ENCODE measurements at regions not wholly inside any gene's neighbourhood (a gene's known extent, or its start where the extent isn't known, plus 50 kb on each side); places are given as distances from the start of the nearest gene placed in this dataset.

- no peak overlapping the region for H3K4me3 ChIP-seq
- FAIRE-seq (no peak), ATAC-seq (peak; percentile 19), DNase-seq (ENCODE audit: extremely low read depth in 1 of 4, low spot score in 3 of 4) (no peak)
- no peak overlapping the region for H2AFZ ChIP-seq (ENCODE audit: low read depth, low read length)
- H3K79me2 ChIP-seq (ENCODE audit: control insufficient read depth, insufficient read depth, low read length) = no peaks in the 10 kb centered on the region
- BruUV-seq (replicated peaks) = no TSS peak
- no peaks in the 10 kb centered on the region for H3K9me3 ChIP-seq (replicated peaks; ENCODE audit: control insufficient read depth, insufficient read depth, low read depth, low read length)
- peak overlapping the region in 1 of 2 experiments; percentile 13; a peak in 1 of 4 replicates for H3K9ac ChIP-seq (ENCODE audit: insufficient read depth in 1 of 2, low read depth in 2 of 2, low read length in 2 of 2)
- CTCF ChIA-PET (ENCODE audit: low intra/inter-chr PET ratio) = no interaction called here
- POLR2A ChIA-PET = interaction anchor here (0.5 to 0.9 kb wide), 3 partner anchors 11 to 26 kb away, joined by 3 read pairs; no protein-coding TSS in a partner anchor
- H4K20me1 ChIP-seq (replicated peaks; ENCODE audit: control insufficient read depth, insufficient read depth, low read length) = 0 out of 2 replicates have a peak, but pooled peaks cover 3% of the 10 kb centered on the region
- H3K4me1 ChIP-seq (replicated peaks in 1 of 2; ENCODE audit: control insufficient read depth in 2 of 2, insufficient read depth in 2 of 2, low read length in 2 of 2) = peaks cover 0 to 8% of the 10 kb centered on the region in 2 experiments; a peak in 1 of 5 replicates
- H3K36me3 ChIP-seq (ENCODE audit: control insufficient read depth, insufficient read depth, low read length) = no peaks in the 10 kb centered on the region
- in situ Hi-C loops (cut with MboI) = no loop called here
- 11% methylated on average over 12 of the region's 13 CpGs for WGBS (ENCODE audit: insufficient coverage, low coverage, missing lambda C conversion rate)
- peaks cover 38 to 71% of the 10 kb centered on the region in 2 experiments for H3K27me3 ChIP-seq (ENCODE audit: control insufficient read depth in 2 of 2, insufficient read depth in 2 of 2, low read length in 2 of 2)
- H3K9me1 ChIP-seq (ENCODE audit: control insufficient read depth, insufficient read depth, low read length) = no peaks in the 10 kb centered on the region
- no peak overlapping the region for H3K4me2 ChIP-seq (ENCODE audit: insufficient read depth, low read length)
- intact Hi-C loops (cut with micrococcal nuclease) = no loop called here
- H3K27ac ChIP-seq (ENCODE audit: extremely low read depth, low read depth, low read length) = no peak overlapping the region
- TF ChIP-seq FIP1L1 (IDR thresholded peaks at IDR 0.05; ENCODE audit: low read depth, low read length, poor library complexity, severe bottlenecking) (no peak), NR2C2 (CRISPR knock-in tag; IDR thresholded peaks at IDR 0.05) (no peak), NR2C2 (tag; IDR thresholded peaks at IDR 0.05) (no peak), RBFOX2 (IDR thresholded peaks at IDR 0.05; ENCODE audit: low read depth, low read length) (no peak), POLR2H (tag; IDR thresholded peaks at IDR 0.05; ENCODE audit: low read depth) (no peak), UBTF (IDR thresholded peaks at IDR 0.05; ENCODE audit: borderline replicate concordance in 1 of 2, low read depth in 2 of 2, low read length in 2 of 2) (no peak), FOS (IDR thresholded peaks at IDR 0.05; ENCODE audit: extremely low read depth, insufficient read length) (no peak), KLF6 (CRISPR knock-in tag; IDR thresholded peaks at IDR 0.05; ENCODE audit: borderline replicate concordance) (no peak), TCF7 (IDR thresholded peaks at IDR 0.05; ENCODE audit: borderline replicate concordance) (no peak), CHD4 (IDR thresholded peaks at IDR 0.05; ENCODE audit: insufficient read depth, insufficient replicate concordance, low read depth, low read length, poor library complexity, severe bottlenecking) (no peak), CLOCK (CRISPR knock-in tag; IDR thresholded peaks at IDR 0.05; ENCODE audit: borderline replicate concordance) (no peak), HINFP (tag; conservative IDR thresholded peaks at IDR 0.05; ENCODE audit: low read depth) (no peak), ZNF586 (CRISPR knock-in tag; conservative IDR thresholded peaks at IDR 0.05) (no peak), ETS2 (tag; IDR thresholded peaks at IDR 0.05; ENCODE audit: borderline replicate concordance, poor library complexity, severe bottlenecking) (no peak)
Observed at GRCh38 chr2:10504994-10505820, 57.1 kb upstream of the ODC1 start.
